GM21737 (cell line): ENCODE measurements at regions not wholly inside any gene's neighbourhood (a gene's known extent, or its start where the extent isn't known, plus 50 kb on each side); places are given as distances from the start of the nearest gene placed in this dataset.

Source experiments
- ATAC-seq: cut with Tn5 transposase; IDR thresholded peaks from one replicate; pipeline ENCODE4 v1.9.1; 2021; ENCODE audit warnings: mild to moderate bottlenecking, moderate library complexity; ENCODE audit not compliant: unreplicated experiment

GRCh38 chr1:50300297-50300696 lies 122.9 kb downstream of the DMRTA2 start:
- no peak for ATAC-seq

DNA sequence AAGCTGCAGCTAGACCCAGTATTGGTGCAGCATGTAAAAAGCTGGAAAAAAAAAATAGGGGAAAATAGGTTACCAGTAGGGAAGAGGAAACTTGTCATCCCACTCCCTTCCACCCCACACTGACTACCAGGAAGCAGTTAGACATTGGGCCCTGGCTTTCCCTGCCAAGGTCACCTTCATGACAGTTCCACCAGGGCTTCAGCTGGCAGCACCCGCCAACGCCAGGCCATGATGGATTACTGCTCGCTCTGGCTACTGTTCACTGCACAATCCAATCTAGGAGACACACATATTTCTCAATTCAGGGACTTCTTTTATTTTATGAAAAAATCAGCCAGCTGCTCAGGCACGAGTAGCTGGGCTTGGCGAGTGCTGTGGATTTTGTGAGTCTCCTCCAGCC lies 127.7 kb downstream of the DMRTA2 start:
- no peak for ATAC-seq

- no peak for ATAC-seq
These were observed 131.0 kb downstream of the DMRTA2 start for GRCh38 chr1:50292276-50292675.

DNA sequence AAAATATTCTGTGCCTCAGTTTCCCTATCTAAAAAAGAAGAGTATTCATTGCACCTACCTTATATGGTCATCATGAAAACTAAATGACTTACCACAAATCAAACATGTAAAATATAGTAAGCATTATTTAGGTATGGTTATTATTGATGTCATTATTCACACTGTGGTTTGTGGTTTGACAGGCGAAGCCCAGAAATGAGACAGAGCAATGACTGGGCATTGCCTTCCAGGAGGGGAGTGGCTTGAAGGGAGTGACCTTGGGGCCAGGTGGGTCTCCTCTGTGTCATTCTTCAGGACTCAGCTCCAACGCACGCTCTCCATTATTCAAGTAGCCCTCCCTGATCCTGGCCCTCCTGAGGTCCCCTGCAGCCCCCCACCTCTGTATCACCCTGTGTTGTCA lies 133.7 kb downstream of the DMRTA2 start:
- ATAC-seq = no peak

GRCh38 chr1:50285994-50286393 lies 137.2 kb downstream of the DMRTA2 start:
- ATAC-seq = no peak

- no peak for ATAC-seq
These were observed 143.5 kb downstream of the DMRTA2 start for GRCh38 chr1:50279622-50280330.

DNA sequence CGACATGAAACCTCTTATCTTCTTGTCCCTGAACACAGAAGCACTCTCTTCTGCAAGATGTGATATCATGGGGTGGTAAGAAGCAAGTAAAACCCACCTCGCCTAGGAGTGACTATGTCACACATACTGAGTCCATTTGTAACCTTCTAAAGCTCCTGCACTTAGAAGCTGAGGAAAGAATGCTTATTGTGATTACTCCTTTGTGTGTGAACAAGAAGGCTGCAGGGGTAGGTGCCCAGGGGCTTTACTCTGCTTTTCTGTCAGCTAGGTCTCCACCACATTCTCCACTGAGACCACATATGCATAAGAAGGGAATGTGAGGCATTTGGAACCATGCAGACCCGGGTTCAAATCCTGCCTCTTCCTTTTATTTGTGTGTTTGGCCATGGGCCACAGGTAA lies 144.3 kb downstream of the DMRTA2 start:
- ATAC-seq = no peak

DNA sequence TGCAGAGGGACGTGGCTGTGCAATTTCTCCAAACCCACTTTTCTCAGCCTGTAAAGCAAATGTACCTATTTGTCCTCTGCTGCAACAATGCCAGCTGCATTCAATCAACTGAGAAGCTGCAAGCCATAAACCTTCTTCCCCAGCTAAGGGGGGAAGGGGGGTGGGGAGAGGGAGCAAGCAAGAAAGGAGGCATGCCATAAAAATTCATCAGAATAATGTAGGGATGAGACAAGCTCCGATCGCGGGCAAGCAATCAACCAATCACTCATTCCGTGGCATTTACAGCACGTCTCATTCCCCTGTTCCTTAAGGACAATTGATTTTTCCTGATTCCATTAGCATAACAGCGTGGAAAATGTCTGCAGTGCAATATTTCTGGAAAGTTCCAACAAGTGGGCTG lies 144.8 kb downstream of the DMRTA2 start:
- ATAC-seq = no peak

DNA sequence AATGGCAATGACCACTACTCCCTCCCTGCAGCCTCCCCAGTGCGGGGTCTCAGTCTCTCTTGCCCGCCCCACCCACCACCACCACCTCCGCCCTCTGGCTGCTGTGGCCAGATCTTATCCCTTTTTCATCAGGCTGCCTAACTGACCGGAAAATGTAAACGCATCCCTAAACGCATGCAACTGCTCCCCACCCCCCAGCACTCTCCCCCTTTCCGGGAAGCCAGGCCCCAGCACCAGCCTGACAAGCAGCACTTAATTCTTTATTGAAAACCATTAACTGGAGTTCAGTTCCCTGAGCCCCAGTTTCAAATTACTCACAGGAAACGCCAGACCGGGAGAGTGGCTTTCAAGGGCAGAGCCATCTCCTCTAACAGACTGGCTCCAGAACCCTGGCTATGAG lies 147.7 kb downstream of the DMRTA2 start:
- no peak for ATAC-seq

DNA sequence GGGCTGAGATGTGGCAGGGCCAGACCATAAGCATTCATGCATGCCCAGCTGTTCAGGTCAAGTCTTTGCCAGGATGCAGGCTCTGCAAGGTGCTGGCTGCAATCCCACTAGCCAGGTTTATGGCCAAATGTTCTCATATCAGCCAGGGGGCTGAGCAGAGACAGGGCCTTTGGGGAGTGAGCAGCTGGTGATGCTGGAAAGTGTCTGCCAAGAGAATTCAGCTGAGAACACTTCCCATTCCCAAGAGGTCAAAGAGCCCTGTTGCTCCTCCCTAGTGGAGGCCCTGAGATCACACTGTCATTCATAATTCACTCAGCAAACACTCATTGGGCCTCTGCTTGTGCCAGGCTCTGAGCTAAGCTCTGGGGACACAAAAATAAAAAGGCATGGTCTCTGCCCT lies 150.3 kb downstream of the DMRTA2 start:
- no peak for ATAC-seq

- ATAC-seq = no peak
These were observed 151.2 kb downstream of the DMRTA2 start for GRCh38 chr1:50271968-50272578.

DNA sequence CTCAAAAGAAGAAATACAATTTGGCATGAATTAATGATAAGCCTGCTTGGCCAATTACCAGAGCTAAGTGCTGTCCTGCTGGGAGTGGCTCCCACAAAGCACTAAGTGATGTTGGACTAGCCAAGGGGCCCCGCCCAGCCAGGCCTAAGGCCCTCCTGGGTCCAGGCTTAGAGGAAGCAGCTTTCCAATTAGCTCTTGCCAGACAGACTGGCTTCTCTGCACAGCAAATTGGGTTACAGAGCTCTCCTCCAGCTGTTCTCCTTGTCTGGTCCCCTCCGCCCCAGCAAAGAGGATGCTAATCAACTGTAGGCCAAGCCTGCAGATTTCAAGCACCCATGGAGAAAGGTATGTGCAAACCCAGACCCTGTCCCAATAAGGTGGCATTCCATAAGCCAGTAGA lies 151.9 kb downstream of the DMRTA2 start:
- no peak for ATAC-seq

DNA sequence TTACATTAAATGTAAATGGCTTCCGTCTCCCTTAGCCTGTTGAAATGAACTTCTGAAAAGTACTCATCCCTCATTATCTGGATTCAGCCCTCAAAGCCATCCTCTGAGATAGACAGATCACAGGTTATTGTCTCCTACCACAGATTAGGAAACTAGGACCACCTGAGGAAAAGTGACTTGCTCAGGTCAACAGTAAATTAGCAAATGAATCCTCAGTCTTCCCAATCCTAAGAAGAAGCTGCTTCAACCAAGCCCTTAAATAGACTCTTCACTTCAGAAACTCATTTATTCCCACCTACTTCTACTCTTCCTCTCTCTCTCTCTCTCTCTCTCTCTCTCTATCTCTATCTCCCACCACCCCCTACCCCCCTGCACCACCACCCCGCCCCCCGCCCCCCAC lies 152.3 kb downstream of the DMRTA2 start:
- ATAC-seq = no peak

- no peak for ATAC-seq
These were observed 155.2 kb downstream of the DMRTA2 start for GRCh38 chr1:50268049-50268448.

GRCh38 chr1:50266509-50266908 lies 156.7 kb downstream of the DMRTA2 start:
- ATAC-seq = no peak

DNA sequence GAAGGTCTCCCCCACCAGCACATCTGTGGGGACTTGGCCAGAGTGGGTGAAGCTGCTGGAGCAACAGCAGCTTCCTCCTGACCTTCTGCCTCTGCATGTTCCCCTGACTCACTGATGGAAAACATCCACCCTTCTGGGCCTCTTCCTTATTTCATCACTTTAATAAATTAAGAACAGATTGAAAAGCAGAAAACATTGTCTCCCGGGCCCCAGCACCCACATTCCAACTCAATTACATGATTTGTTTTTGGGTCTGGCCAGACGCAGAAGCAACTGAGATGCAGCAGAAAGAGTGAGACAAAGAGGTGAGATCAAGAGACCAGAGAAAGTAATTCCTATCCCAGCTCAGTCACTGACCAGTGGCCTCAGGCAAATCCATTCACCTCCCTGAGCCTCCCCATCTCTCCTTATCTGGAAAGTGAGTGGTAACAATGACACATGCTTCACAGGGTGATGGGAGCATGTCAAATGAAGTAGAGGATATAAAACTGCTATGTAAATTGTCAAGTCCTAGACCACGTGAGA lies 157.1 kb downstream of the ELAVL4 start:
- no peak for ATAC-seq

DNA sequence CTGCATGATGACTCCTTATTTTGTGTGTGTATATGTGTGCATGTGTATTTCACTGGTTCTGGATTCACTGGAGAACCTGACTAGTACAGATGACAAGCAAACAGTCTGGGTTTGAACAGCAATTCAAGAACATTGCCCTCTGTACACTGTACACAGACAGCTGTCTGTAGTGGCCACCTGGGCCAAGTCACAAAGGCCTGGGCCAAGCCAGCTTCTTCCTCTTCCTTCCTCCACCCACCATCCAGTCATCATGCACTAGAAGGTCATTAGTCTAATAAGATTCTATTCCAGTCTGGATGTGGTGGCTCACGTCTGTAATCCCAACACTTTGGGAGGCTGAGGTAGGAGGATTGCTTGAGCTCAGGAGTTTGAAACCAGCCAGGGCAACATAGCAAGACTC lies 155.9 kb downstream of the ELAVL4 start:
- no peak for ATAC-seq

GRCh38 chr1:50262436-50262835 lies 153.7 kb downstream of the ELAVL4 start:
- no peak for ATAC-seq

DNA sequence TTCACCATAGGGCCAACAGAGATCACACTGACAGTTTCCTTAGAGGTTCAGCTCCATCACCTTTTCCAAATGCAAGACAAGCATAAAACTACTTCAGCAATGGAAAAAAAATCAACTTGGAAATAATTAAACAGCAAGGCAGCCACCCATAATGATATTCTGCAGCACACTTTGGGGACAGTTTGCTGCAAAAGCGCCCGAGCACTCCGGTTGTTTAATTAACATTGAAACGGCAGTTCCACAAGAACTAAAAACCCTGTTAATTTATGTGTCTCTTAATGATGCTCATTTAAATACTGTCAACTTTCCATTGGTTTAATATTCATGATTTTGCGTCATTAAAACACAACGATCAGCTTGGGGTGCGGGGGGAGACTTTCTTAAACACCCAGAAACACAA lies 153.2 kb downstream of the ELAVL4 start:
- ATAC-seq = no peak

DNA sequence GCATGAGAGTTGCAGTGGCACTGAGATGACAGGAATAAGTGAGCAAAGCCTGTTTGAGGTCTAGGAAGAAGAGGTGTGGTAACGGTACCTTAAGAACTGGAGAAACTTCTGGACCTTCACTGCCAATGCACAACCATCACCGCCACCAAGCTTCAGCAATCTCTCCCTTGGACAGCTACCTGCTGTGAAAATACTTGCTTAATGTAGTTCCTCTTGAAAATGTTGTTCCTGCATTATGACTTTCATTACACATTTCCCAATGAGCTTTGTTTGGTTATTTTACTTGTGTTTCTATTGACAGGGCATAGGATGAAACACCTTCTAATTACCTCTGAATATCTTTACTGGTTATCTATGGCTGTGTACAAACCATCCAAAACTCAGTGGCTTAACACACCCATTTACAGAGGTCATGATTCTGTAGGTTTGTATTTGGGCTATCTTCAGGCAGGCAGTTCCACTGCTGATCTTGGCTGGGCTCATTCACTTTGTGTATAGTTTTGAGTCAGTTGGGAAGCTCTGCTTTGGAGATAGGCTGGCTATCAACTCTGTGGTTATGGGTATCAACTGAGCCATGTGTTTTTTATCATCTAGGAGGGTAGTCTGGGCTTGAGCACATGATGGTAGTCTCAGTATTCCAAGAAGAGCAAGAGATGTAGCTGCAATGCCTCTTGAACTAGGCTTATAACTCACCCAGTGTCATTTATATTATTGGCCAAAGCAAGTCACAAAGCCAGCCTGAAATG lies 149.4 kb downstream of the ELAVL4 start:
- no peak for ATAC-seq

DNA sequence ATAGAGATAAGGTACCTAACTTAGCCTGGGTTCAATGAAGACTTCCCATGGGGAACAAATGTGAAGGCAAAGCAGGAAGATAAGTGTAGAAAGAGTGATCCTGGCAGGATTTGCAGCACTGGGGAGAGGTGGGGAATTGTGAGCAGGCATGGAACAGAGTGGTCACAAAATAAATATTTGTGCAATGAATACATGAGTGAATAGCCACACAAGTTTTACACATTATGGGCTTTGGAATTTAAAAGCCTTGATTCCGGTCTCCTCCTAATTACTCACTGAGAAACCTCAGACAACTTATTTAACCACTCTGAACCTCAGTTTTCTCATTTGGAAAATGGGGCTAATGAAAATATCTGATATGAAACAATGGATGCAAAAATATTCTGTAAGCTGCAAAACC lies 148.3 kb downstream of the ELAVL4 start:
- no peak for ATAC-seq
